GM13977 (cell line): ENCODE measurements at regions not wholly inside any gene's neighbourhood (a gene's known extent, or its start where the extent isn't known, plus 50 kb on each side); places are given as distances from the start of the nearest gene placed in this dataset.

Experiments
- DNase-seq: peaks from one replicate; pipeline ENCODE4 v3.0.0; 2012; ENCODE audit warnings: low spot score
- in situ Hi-C: fragments of 300-500 bp; cut with MboI; formaldehyde crosslinking; loops from one replicate; pipeline ENCODE4 v1.12.0; 2022; ENCODE audit warnings: low sequenced_read_pairs, low pct_unique_long_range_greater_than_20kb, mixed read lengths, inconsistent platforms; ENCODE audit not compliant: unreplicated experiment
- TF ChIP-seq, protein P1 (sequence below): IDR thresholded peaks from 2 replicates; pipeline ENCODE4 v1.5.1; 2012; ENCODE audit warnings: mild to moderate bottlenecking, control low read depth; ENCODE audit not compliant: insufficient read depth; ENCODE audit errors: extremely low read depth, missing control alignments

DNA sequence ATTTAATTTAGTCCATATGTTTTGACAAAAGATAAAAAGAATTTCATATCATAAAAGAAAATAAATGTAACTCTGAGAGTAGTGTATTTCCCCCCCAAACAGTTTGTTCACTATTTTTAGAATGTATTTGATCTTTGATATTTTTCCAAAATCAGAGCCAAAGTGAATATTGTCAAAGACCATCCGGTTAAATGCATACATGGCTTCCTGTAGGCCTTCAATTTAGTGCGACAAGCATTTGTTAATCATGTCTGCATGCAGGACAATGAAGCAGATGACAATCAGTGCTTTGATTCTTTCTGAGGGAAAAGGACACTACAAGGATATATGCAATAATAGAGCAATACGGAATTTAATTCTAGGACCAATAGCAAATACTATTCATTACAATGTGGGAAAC, 79.8 kb downstream of the ACTBL2 start:
- TF ChIP-seq, protein P1, sequence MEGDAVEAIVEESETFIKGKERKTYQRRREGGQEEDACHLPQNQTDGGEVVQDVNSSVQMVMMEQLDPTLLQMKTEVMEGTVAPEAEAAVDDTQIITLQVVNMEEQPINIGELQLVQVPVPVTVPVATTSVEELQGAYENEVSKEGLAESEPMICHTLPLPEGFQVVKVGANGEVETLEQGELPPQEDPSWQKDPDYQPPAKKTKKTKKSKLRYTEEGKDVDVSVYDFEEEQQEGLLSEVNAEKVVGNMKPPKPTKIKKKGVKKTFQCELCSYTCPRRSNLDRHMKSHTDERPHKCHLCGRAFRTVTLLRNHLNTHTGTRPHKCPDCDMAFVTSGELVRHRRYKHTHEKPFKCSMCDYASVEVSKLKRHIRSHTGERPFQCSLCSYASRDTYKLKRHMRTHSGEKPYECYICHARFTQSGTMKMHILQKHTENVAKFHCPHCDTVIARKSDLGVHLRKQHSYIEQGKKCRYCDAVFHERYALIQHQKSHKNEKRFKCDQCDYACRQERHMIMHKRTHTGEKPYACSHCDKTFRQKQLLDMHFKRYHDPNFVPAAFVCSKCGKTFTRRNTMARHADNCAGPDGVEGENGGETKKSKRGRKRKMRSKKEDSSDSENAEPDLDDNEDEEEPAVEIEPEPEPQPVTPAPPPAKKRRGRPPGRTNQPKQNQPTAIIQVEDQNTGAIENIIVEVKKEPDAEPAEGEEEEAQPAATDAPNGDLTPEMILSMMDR = no peak
- in situ Hi-C loops = no loop called here
- no peak for DNase-seq

DNA sequence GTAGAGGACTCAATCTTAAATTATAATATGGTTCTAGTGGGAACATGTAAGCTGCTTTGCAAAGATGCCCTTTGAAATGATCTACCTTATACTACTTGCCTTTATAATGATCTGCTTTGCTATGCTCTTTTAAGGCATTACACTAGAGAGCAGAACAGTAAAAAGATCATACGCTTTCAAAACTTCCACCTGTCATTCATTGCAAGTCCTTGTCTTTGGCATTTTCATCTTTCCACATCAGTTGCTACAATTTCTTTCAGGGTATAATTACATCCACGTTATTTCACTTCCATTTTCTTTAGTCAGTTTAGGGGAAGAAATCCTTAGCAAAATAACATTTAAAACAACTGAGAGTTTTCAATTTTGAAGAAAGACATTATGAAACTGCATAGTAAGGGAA, 80.3 kb downstream of the ACTBL2 start:
- TF ChIP-seq, protein P1 = no peak
- in situ Hi-C loops = no loop called here
- no peak for DNase-seq

DNA sequence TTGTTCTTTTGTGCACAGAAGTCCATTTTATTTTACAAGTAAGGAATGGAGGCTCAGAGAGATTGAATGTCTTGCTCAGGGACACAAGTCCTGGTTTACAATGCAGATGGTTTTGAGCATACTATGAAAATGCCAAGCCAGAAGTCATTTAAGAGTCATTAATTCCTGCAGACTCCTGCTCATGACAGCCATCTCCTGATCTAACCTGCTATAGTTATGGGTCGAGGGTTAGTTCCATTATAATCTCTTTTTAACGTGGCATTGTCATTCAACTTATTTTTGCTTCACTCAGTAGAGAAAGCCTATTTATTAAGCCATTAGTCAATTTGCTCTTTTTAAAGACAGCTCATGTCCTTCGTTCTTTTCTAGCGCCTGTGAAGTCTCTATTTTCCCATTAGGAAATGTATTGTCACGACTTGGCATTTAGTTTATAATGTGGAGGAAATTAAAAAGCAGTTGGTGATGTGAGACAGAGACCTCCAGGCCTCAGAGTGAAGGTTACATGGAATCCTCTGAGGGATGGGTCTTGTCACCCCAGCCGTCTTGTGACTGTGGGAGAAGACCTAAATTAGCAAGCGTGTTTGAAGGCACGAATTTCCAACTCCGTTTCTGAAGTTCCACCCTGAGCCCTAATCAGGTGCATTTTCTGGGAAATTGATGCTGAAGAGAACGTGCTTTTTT, 84.1 kb downstream of the ACTBL2 start:
- TF ChIP-seq, protein P1 = no peak
- in situ Hi-C loops = no loop called here
- DNase-seq = no peak

DNA sequence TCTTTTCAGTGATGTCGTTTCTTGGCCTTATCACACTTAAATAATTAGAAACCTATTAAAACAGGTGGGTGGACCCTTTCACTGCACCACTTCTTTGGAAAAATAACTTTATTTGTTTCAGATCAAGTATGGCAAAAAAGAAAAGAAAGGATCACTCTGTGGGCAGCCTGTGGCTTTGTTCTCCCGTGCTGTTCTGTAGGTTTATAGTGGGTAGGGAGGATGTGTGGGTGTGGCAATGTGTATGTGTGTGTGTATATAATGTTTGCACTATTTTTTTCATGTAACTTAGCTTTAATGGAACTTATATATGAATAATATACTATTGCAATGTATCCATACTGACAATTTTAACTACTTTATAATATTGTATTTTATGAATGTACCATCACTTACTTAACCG, 85.9 kb downstream of the ACTBL2 start:
- in situ Hi-C loops = no loop called here
- DNase-seq = no peak
- TF ChIP-seq, protein P1 = no peak

DNA sequence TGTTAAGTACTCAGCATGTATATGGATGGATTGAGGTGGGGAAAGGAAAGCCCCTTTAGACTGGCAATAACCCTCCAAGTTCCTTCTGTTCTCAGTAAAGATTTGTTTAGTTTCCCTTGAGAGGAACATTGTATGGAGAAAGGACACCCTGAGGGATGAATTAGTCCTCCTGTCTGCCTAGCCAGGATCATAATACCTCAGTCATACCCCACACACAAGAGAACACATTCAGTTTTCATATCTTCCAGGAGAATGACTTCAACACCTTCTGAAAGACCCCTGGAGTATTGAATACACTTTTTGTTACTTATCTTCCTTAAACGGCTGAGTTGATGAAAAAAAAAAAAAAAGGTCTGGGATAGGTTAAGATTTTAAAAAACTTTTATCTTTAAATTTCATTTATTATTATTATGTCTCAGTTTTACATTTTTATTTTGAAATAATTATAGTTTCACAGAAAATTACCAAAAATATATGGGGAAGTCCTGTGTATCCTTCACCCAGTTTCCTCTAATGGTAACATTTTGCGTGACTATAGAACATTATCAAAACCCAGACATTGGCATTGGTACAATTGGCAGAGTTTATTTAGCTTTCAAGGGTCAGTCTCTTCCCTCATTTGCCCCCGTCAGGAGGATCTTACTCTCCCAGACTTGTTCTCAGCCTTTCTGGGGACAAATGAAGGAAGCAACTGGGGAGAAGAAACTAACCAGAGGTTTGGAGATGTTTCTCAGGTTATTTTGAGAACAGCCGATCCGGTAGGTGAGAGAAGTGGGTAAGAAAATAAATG, 88.0 kb downstream of the ACTBL2 start:
- DNase-seq = no peak
- TF ChIP-seq, protein P1 = no peak
- in situ Hi-C loops = no loop called here

DNA sequence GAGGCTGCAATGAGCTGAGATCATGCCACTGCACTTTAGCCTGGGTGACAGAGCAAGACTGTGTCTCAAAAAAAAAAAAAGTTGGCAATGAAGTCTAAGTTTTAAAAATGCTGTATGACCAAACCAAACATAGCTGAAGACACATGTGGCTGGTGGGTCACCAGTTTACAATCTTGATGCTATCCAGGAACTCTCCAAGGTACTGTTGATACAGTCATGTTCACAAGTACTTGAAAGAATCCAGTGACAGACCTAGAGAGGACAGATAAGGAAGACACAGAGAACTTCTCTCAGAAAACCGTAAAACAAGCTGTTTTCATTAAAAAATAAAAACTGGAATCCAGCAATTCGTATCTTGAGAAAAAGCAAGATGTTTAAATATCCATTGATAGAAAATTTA, 95.7 kb downstream of the ACTBL2 start:
- TF ChIP-seq, protein P1 = no peak
- no peak for DNase-seq

More for the DNA sequence above, 95.7 kb downstream of the ACTBL2 start:
- in situ Hi-C loops = no loop called here
